Caco-2 (cell line): ENCODE measurements at regions not wholly inside any gene's neighbourhood (a gene's known extent, or its start where the extent isn't known, plus 50 kb on each side); places are given as distances from the start of the nearest gene placed in this dataset.

Experiments
- BruUV-seq: library from RNA; stranded (reverse); fragments of 400-500 nt; replicated peaks from 2 replicates; lab custom pipeline; 2021; lab: Mats Ljungman, UMichigan
- CTCF ChIA-PET: fragments of 300-600 bp; sonication (Branson Sonifier 250); formaldehyde crosslinking; loops from one replicate; lab custom pipeline; 2022; ENCODE audit warnings: antibody characterized with exemption; lab: Charles Lee
- POLR2A ChIA-PET: fragments of 300-600 bp; sonication (Branson Sonifier 250); formaldehyde crosslinking; loops from one replicate; lab custom pipeline; 2022; ENCODE audit warnings: antibody characterized with exemption; lab: Charles Lee
- DNase-seq, 2 experiments: peaks; one replicate each; pipeline versions ENCODE4 v3.0.0 to v3.0.0-alpha.2; 2020 to 2022
- H3K27me3 ChIP-seq: replicated peaks from 2 replicates; pipeline ENCODE4 v1.6.0; 2011; ENCODE audit warnings: low read length; ENCODE audit not compliant: control insufficient read depth, insufficient read depth
- H3K36me3 ChIP-seq: 2 replicates; pipeline ENCODE4 v1.5.1; 2011; ENCODE audit warnings: low read length; ENCODE audit not compliant: control insufficient read depth, insufficient read depth
- H3K4me1 ChIP-seq: fragments of 250-450 bp; sonication (Bioruptor Pico); 2 replicates; pipeline ENCODE4 v1.5.1; 2020; ENCODE audit warnings: mild to moderate bottlenecking
- H3K4me3 ChIP-seq: 2 replicates; pipeline ENCODE4 v1.5.1; 2011; ENCODE audit warnings: low read depth, mild to moderate bottlenecking, control low read depth, low read length
- H3K9me3 ChIP-seq: fragments of 250-450 bp; sonication (Bioruptor Pico); 2 replicates; pipeline ENCODE4 v1.5.1; 2020; ENCODE audit warnings: mild to moderate bottlenecking, moderate library complexity
- H3K27ac Mint-ChIP-seq: one replicate; pipeline ENCODE4 v1.8.0; 2022; ENCODE audit warnings: mixed read lengths; ENCODE audit not compliant: unreplicated experiment
- H3K27me3 Mint-ChIP-seq: one replicate; pipeline ENCODE4 v1.8.0; 2022; ENCODE audit warnings: mixed read lengths; ENCODE audit not compliant: insufficient read depth, unreplicated experiment
- H3K36me3 Mint-ChIP-seq: one replicate; pipeline ENCODE4 v1.8.0; 2022; ENCODE audit warnings: mild to moderate bottlenecking, mixed read lengths; ENCODE audit not compliant: insufficient read depth, unreplicated experiment
- H3K4me1 Mint-ChIP-seq: one replicate; pipeline ENCODE4 v1.8.0; 2022; ENCODE audit warnings: low read depth, mixed read lengths; ENCODE audit not compliant: unreplicated experiment
- H3K4me3 Mint-ChIP-seq: one replicate; pipeline ENCODE4 v1.8.0; 2022; ENCODE audit warnings: mild to moderate bottlenecking, moderate library complexity, mixed read lengths; ENCODE audit not compliant: unreplicated experiment
- H3K9me3 Mint-ChIP-seq: one replicate; pipeline ENCODE4 v1.8.0; 2022; ENCODE audit warnings: mixed read lengths; ENCODE audit not compliant: unreplicated experiment
- CTCF ChIP-seq, 2 experiments: fragments of 200-600 bp in 1 of 2; IDR thresholded peaks; 1 replicate in 1 of 2; 2 replicates in 1 of 2; pipeline versions ENCODE4 v1.5.1 to v1.8.0; 2011 to 2022; ENCODE audit warnings: antibody characterized with exemption in 1 of 2, control low read depth in 1 of 2, inconsistent platforms in 1 of 2, low read depth in 1 of 2, low read length in 1 of 2, mild to moderate bottlenecking in 1 of 2, moderate library complexity in 1 of 2; ENCODE audit not compliant: insufficient read depth in 1 of 2, severe bottlenecking in 1 of 2, unreplicated experiment in 1 of 2
- intact Hi-C: fragments of 100-400 bp; cut with micrococcal nuclease; formaldehyde crosslinking; loops from one replicate; pipeline ENCODE4 v1.10.0; 2022; ENCODE audit not compliant: unreplicated experiment

- Mint-ChIP-seq H3K4me3 (no peak overlapping the region), H3K36me3 (no peaks in the 10 kb centered on the region), H3K27ac (no peak overlapping the region), H3K9me3 (no peaks in the 10 kb centered on the region), H3K27me3 (no peaks in the 10 kb centered on the region), H3K4me1 (no peaks in the 10 kb centered on the region)
- no peak for DNase-seq
- POLR2A ChIA-PET: no interaction called here
- TF ChIP-seq CTCF (IDR thresholded peaks at IDR 0.05; ENCODE audit: insufficient read depth in 1 of 2, low read depth in 1 of 2, low read length in 1 of 2, severe bottlenecking in 1 of 2, unreplicated experiment in 1 of 2): no peak
- BruUV-seq: no TSS peak
- H3K27me3 ChIP-seq: no peaks in the 10 kb centered on the region
- no peaks in the 10 kb centered on the region for H3K36me3 ChIP-seq
- intact Hi-C loops: loop anchor here (5.0 kb wide), 1 partner anchor 118 kb away; the partner anchor contains the start of gene FAT4
- H3K4me1 ChIP-seq: no peaks in the 10 kb centered on the region
- H3K4me3 ChIP-seq: no peak overlapping the region
- H3K9me3 ChIP-seq: no peaks in the 10 kb centered on the region
- CTCF ChIA-PET: no interaction called here
These were observed 115.3 kb downstream of the FAT4 start for GRCh38 chr4:125430086-125430485.

- no TSS peak for BruUV-seq
These were observed 117.3 kb downstream of the FAT4 start for GRCh38 chr4:125432078-125432477.

GRCh38 chr4:125433453-125433852 is 118.7 kb downstream of the FAT4 start:
- H3K9me3 ChIP-seq: no peaks in the 10 kb centered on the region
- Mint-ChIP-seq H3K4me1 (no peaks in the 10 kb centered on the region), H3K27ac (no peak overlapping the region), H3K4me3 (no peak overlapping the region), H3K27me3 (no peaks in the 10 kb centered on the region), H3K9me3 (no peaks in the 10 kb centered on the region), H3K36me3 (no peaks in the 10 kb centered on the region)
- no peaks in the 10 kb centered on the region for H3K36me3 ChIP-seq
- H3K27me3 ChIP-seq: no peaks in the 10 kb centered on the region
- no peak overlapping the region for H3K4me3 ChIP-seq
- ChIA-PET POLR2A (no interaction called here), CTCF (no interaction called here)
- DNase-seq: no peak
- intact Hi-C loops: loop anchor here (5.0 kb wide), 1 partner anchor 121 kb away; the partner anchor contains the start of gene FAT4
- no TSS peak for BruUV-seq
- H3K4me1 ChIP-seq: no peaks in the 10 kb centered on the region
- TF ChIP-seq CTCF (IDR thresholded peaks at IDR 0.05; ENCODE audit: insufficient read depth in 1 of 2, low read depth in 1 of 2, low read length in 1 of 2, severe bottlenecking in 1 of 2, unreplicated experiment in 1 of 2): no peak

More at GRCh38 chr4:125432078-125432477, 117.3 kb downstream of the FAT4 start:
- H3K4me1 Mint-ChIP-seq: no peaks in the 10 kb centered on the region
- no peaks in the 10 kb centered on the region for H3K27me3 Mint-ChIP-seq
- DNase-seq: peak in 1 of 2 experiments; percentile 3
- intact Hi-C loops: loop anchor here (5.0 kb wide), 1 partner anchor 120 kb away; the partner anchor contains the start of gene FAT4
- no peaks in the 10 kb centered on the region for H3K9me3 Mint-ChIP-seq
- H3K4me1 ChIP-seq: no peaks in the 10 kb centered on the region
- H3K27ac Mint-ChIP-seq: no peak overlapping the region
- H3K9me3 ChIP-seq: no peaks in the 10 kb centered on the region
- H3K4me3 Mint-ChIP-seq: no peak overlapping the region
- CTCF ChIA-PET: no interaction called here
- TF ChIP-seq CTCF (IDR thresholded peaks at IDR 0.05; ENCODE audit: insufficient read depth in 1 of 2, low read depth in 1 of 2, low read length in 1 of 2, severe bottlenecking in 1 of 2, unreplicated experiment in 1 of 2): peak in 1 of 2 experiments; percentile 9
- POLR2A ChIA-PET: no interaction called here
- H3K4me3 ChIP-seq: no peak overlapping the region
- H3K27me3 ChIP-seq: no peaks in the 10 kb centered on the region
- no peaks in the 10 kb centered on the region for H3K36me3 Mint-ChIP-seq
- H3K36me3 ChIP-seq: no peaks in the 10 kb centered on the region
